ENCODE measurements at regions not wholly inside any gene's neighbourhood (a gene's known extent, or its start where the extent isn't known, plus 50 kb on each side); places are given as distances from the start of the nearest gene placed in this dataset.

- ChIA-PET CTCF (interaction anchor here (0.9 to 4.7 kb wide), 13 partner anchors 7 to 125 kb away, joined by 3 to 25 read pairs (median 4); partner anchors contain the start of gene CSNK1A1), POLR2A (no interaction called here)
- H3K9me3 ChIP-seq (ENCODE audit: low read length) = no peaks in the 10 kb centered on the region
- no peak overlapping the region for H3K27ac ChIP-seq (ENCODE audit: low read depth, low read length)
- H3K27me3 ChIP-seq (ENCODE audit: insufficient read depth, low read length, poor library complexity, severe bottlenecking) = no peaks in the 10 kb centered on the region
- peaks cover 0 to 1% (median 0%) of the 10 kb centered on the region in 5 donors for H3K9me3 Mint-ChIP-seq
- H3K4me3 Mint-ChIP-seq = no peak overlapping the region
- no peaks in the 10 kb centered on the region for H3K4me1 ChIP-seq (ENCODE audit: insufficient read depth, low read length)
- H3K27me3 Mint-ChIP-seq = peaks cover 3 to 5% of the 10 kb centered on the region in 2 donors
- no peak overlapping the region for H3K4me3 ChIP-seq (ENCODE audit: low read length)
- no peaks in the 10 kb centered on the region for H3K36me3 Mint-ChIP-seq
- H3K36me3 ChIP-seq (ENCODE audit: insufficient read depth, low read length) = no peaks in the 10 kb centered on the region
- no peak for DNase-seq
- H3K4me1 Mint-ChIP-seq = peaks cover 2 to 6% (median 3%) of the 10 kb centered on the region in 3 donors
- H3K27ac Mint-ChIP-seq = no peak overlapping the region
Measured at GRCh38 chr5:149441986-149442385, 62.9 kb upstream of the IL17B start.

GRCh38 chr5:149441194-149441753 lies 62.2 kb upstream of the IL17B start:
- H3K27me3 ChIP-seq (ENCODE audit: insufficient read depth, low read length, poor library complexity, severe bottlenecking) = no peaks in the 10 kb centered on the region
- ChIA-PET CTCF (interaction anchor here (0.9 to 4.7 kb wide), 8 partner anchors 9 to 124 kb away, joined by 3 to 25 read pairs (median 6); partner anchors contain the start of gene CSNK1A1), POLR2A (no interaction called here)
- Mint-ChIP-seq H3K4me1 (peaks cover 2 to 6% (median 3%) of the 10 kb centered on the region in 3 donors), H3K36me3 (no peaks in the 10 kb centered on the region), H3K9me3 (peaks cover 0 to 1% (median 0%) of the 10 kb centered on the region in 5 donors), H3K27me3 (peaks cover 5 to 7% of the 10 kb centered on the region in 2 donors), H3K4me3 (no peak overlapping the region), H3K27ac (no peak overlapping the region)
- H3K9me3 ChIP-seq (ENCODE audit: low read length) = no peaks in the 10 kb centered on the region
- no peaks in the 10 kb centered on the region for H3K4me1 ChIP-seq (ENCODE audit: insufficient read depth, low read length)
- H3K4me3 ChIP-seq (ENCODE audit: low read length) = no peak overlapping the region
- no peak for DNase-seq
- no peak overlapping the region for H3K27ac ChIP-seq (ENCODE audit: low read depth, low read length)
- H3K36me3 ChIP-seq (ENCODE audit: insufficient read depth, low read length) = no peaks in the 10 kb centered on the region

DNA sequence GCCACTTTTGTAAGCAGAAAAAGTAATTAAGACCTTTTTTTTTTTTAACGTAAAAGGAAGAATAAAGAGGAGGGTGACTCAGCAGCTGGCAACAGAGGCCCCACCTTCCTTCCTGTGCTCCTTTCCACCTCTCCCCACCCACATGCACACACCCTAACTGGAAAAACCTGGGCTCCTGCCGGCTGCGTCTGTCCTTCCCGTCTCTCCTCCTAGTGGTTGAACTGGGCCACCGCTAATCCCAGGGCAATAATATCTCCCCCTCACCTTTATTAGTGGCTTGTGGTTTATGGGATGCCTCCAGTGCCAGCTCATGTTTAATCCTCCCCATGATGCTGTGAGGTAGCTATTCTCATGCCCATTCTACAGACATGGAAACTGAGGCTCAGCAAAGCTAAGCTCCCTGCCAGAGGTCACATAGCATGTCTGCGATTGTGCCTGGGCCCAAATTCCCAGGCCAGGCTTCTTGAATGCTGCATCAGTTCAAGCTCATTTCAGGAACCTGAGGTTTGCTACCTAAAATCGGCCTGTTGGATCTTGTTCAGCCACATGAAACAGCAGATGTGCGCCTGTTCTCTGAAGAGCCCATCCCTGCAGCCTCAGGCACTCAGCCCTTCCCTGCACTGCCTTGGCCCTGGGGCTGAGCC lies 60.9 kb upstream of the IL17B start:
- Histone ChIP-seq H3K27ac (ENCODE audit: low read depth, low read length) (no peak overlapping the region), H3K4me3 (ENCODE audit: low read length) (no peak overlapping the region), H3K9me3 (ENCODE audit: low read length) (no peaks in the 10 kb centered on the region), H3K4me1 (ENCODE audit: insufficient read depth, low read length) (no peaks in the 10 kb centered on the region), H3K27me3 (ENCODE audit: insufficient read depth, low read length, poor library complexity, severe bottlenecking) (no peaks in the 10 kb centered on the region), H3K36me3 (ENCODE audit: insufficient read depth, low read length) (no peaks in the 10 kb centered on the region)
- H3K27ac Mint-ChIP-seq = peak overlapping the region in 1 of 8 donors; percentile 9
- H3K4me1 Mint-ChIP-seq = peaks cover 2 to 6% (median 3%) of the 10 kb centered on the region in 3 donors
- CTCF ChIA-PET = interaction anchor here (0.7 to 4.7 kb wide), 4 partner anchors 8 to 125 kb away, joined by 3 to 25 read pairs (median 4); no protein-coding TSS in a partner anchor
- POLR2A ChIA-PET = no interaction called here
- no peak overlapping the region for H3K4me3 Mint-ChIP-seq
- peaks cover 0 to 1% (median 0%) of the 10 kb centered on the region in 5 donors for H3K9me3 Mint-ChIP-seq
- H3K27me3 Mint-ChIP-seq = peaks cover 3 to 10% of the 10 kb centered on the region in 2 donors
- DNase-seq = no peak
- H3K36me3 Mint-ChIP-seq = no peaks in the 10 kb centered on the region

- Histone ChIP-seq H3K27ac (ENCODE audit: low read depth, low read length) (no peak overlapping the region), H3K36me3 (ENCODE audit: insufficient read depth, low read length) (no peaks in the 10 kb centered on the region), H3K27me3 (ENCODE audit: insufficient read depth, low read length, poor library complexity, severe bottlenecking) (no peaks in the 10 kb centered on the region), H3K4me3 (ENCODE audit: low read length) (no peak overlapping the region), H3K9me3 (ENCODE audit: low read length) (no peaks in the 10 kb centered on the region), H3K4me1 (ENCODE audit: insufficient read depth, low read length) (no peaks in the 10 kb centered on the region)
- POLR2A ChIA-PET = no interaction called here
- Mint-ChIP-seq H3K4me1 (peaks cover 2 to 6% (median 3%) of the 10 kb centered on the region in 3 donors), H3K9me3 (no peaks in the 10 kb centered on the region), H3K27ac (no peak overlapping the region), H3K4me3 (no peak overlapping the region), H3K36me3 (no peaks in the 10 kb centered on the region), H3K27me3 (peaks cover 3 to 10% of the 10 kb centered on the region in 2 donors)
- no peak for DNase-seq
- CTCF ChIA-PET = interaction anchor here (1.2 kb wide), 1 partner anchor 67 kb away, joined by 3 read pairs; no protein-coding TSS in a partner anchor
Measured at GRCh38 chr5:149438711-149439132, 59.6 kb upstream of the IL17B start.

- Histone ChIP-seq H3K27me3 (ENCODE audit: insufficient read depth, low read length, poor library complexity, severe bottlenecking) (no peaks in the 10 kb centered on the region), H3K4me1 (ENCODE audit: insufficient read depth, low read length) (no peaks in the 10 kb centered on the region), H3K4me3 (ENCODE audit: low read length) (no peak overlapping the region), H3K27ac (ENCODE audit: low read depth, low read length) (no peak overlapping the region), H3K9me3 (ENCODE audit: low read length) (no peaks in the 10 kb centered on the region), H3K36me3 (ENCODE audit: insufficient read depth, low read length) (no peaks in the 10 kb centered on the region)
- ChIA-PET CTCF (interaction anchor here (1.2 kb wide), 1 partner anchor 67 kb away, joined by 3 read pairs; no protein-coding TSS in a partner anchor), POLR2A (no interaction called here)
- Mint-ChIP-seq H3K36me3 (no peaks in the 10 kb centered on the region), H3K4me1 (peaks cover 2 to 6% (median 3%) of the 10 kb centered on the region in 3 donors), H3K27me3 (peaks cover 1 to 10% of the 10 kb centered on the region in 2 donors), H3K9me3 (no peaks in the 10 kb centered on the region), H3K4me3 (no peak overlapping the region), H3K27ac (no peak overlapping the region)
- DNase-seq = no peak
Measured at GRCh38 chr5:149438281-149438680, 59.2 kb upstream of the IL17B start.

- no peaks in the 10 kb centered on the region for H3K9me3 ChIP-seq (ENCODE audit: low read length)
- peaks cover 2 to 6% (median 3%) of the 10 kb centered on the region in 3 donors for H3K4me1 Mint-ChIP-seq
- H3K9me3 Mint-ChIP-seq = no peaks in the 10 kb centered on the region
- H3K27me3 Mint-ChIP-seq = peaks cover 0 to 10% of the 10 kb centered on the region in 2 donors
- no peak overlapping the region for H3K27ac ChIP-seq (ENCODE audit: low read depth, low read length)
- no peaks in the 10 kb centered on the region for H3K36me3 ChIP-seq (ENCODE audit: insufficient read depth, low read length)
- H3K36me3 Mint-ChIP-seq = no peaks in the 10 kb centered on the region
- H3K4me3 Mint-ChIP-seq = no peak overlapping the region
- H3K4me1 ChIP-seq (ENCODE audit: insufficient read depth, low read length) = no peaks in the 10 kb centered on the region
- ChIA-PET CTCF (no interaction called here), POLR2A (interaction anchor here (0.7 kb wide), 1 partner anchor 81 kb away, joined by 6 read pairs; no protein-coding TSS in a partner anchor)
- peak overlapping the region in 1 of 8 donors; percentile 50 for H3K27ac Mint-ChIP-seq
- DNase-seq = no peak
- no peak overlapping the region for H3K4me3 ChIP-seq (ENCODE audit: low read length)
- no peaks in the 10 kb centered on the region for H3K27me3 ChIP-seq (ENCODE audit: insufficient read depth, low read length, poor library complexity, severe bottlenecking)
Measured at GRCh38 chr5:149437391-149438040, 58.4 kb upstream of the IL17B start.

- Histone ChIP-seq H3K9me3 (ENCODE audit: low read length) (no peaks in the 10 kb centered on the region), H3K4me1 (ENCODE audit: insufficient read depth, low read length) (no peaks in the 10 kb centered on the region), H3K4me3 (ENCODE audit: low read length) (no peak overlapping the region), H3K27ac (ENCODE audit: low read depth, low read length) (no peak overlapping the region), H3K36me3 (ENCODE audit: insufficient read depth, low read length) (no peaks in the 10 kb centered on the region), H3K27me3 (ENCODE audit: insufficient read depth, low read length, poor library complexity, severe bottlenecking) (no peaks in the 10 kb centered on the region)
- POLR2A ChIA-PET = no interaction called here
- CTCF ChIA-PET = interaction anchor here (1.6 to 3.2 kb wide), 8 partner anchors 10 to 155 kb away, joined by 3 to 17 read pairs (median 7); partner anchors contain the start of gene CSNK1A1
- H3K27ac Mint-ChIP-seq = no peak overlapping the region
- no peak overlapping the region for H3K4me3 Mint-ChIP-seq
- peaks cover 0 to 6% (median 3%) of the 10 kb centered on the region in 3 donors for H3K4me1 Mint-ChIP-seq
- no peak for DNase-seq
- peaks cover 0 to 10% of the 10 kb centered on the region in 2 donors for H3K27me3 Mint-ChIP-seq
- H3K36me3 Mint-ChIP-seq = no peaks in the 10 kb centered on the region
- no peaks in the 10 kb centered on the region for H3K9me3 Mint-ChIP-seq
Measured at GRCh38 chr5:149435660-149436059, 56.6 kb upstream of the IL17B start.

- ChIA-PET POLR2A (no interaction called here), CTCF (interaction anchor here (0.9 to 3.5 kb wide), 12 partner anchors 8 to 155 kb away, joined by 3 to 17 read pairs (median 7); partner anchors contain the start of gene CSNK1A1)
- Histone ChIP-seq H3K4me1 (ENCODE audit: insufficient read depth, low read length) (no peaks in the 10 kb centered on the region), H3K9me3 (ENCODE audit: low read length) (no peaks in the 10 kb centered on the region), H3K36me3 (ENCODE audit: insufficient read depth, low read length) (no peaks in the 10 kb centered on the region), H3K27me3 (ENCODE audit: insufficient read depth, low read length, poor library complexity, severe bottlenecking) (no peaks in the 10 kb centered on the region), H3K27ac (ENCODE audit: low read depth, low read length) (no peak overlapping the region), H3K4me3 (ENCODE audit: low read length) (no peak overlapping the region)
- Mint-ChIP-seq H3K4me3 (no peak overlapping the region), H3K36me3 (no peaks in the 10 kb centered on the region), H3K27me3 (peaks cover 0 to 10% of the 10 kb centered on the region in 2 donors), H3K27ac (no peak overlapping the region), H3K4me1 (peaks cover 0 to 4% (median under 1%) of the 10 kb centered on the region in 3 donors), H3K9me3 (no peaks in the 10 kb centered on the region)
- peak in 1 of 5 donors; percentile 7 for DNase-seq
Measured at GRCh38 chr5:149435015-149435376, 55.9 kb upstream of the IL17B start.

Data from CD8-positive, alpha-beta memory T cell (primary cell).